CD4-positive, alpha-beta T cell treated with Interleukin-2 at 100 ng/mL for 4 hours (primary cell): ENCODE measurements at regions not wholly inside any gene's neighbourhood (a gene's known extent, or its start where the extent isn't known, plus 50 kb on each side); places are given as distances from the start of the nearest gene placed in this dataset.
"Not testable (repeated sequence)": the region's sequence is repeated elsewhere in the genome, so short reads cannot be mapped to it uniquely, and the experiment has no call there.

Experiments
- DNase-seq: peaks from one replicate; pipeline ENCODE4 v3.0.0-alpha.2; 2020; ENCODE audit warnings: low spot score

DNA sequence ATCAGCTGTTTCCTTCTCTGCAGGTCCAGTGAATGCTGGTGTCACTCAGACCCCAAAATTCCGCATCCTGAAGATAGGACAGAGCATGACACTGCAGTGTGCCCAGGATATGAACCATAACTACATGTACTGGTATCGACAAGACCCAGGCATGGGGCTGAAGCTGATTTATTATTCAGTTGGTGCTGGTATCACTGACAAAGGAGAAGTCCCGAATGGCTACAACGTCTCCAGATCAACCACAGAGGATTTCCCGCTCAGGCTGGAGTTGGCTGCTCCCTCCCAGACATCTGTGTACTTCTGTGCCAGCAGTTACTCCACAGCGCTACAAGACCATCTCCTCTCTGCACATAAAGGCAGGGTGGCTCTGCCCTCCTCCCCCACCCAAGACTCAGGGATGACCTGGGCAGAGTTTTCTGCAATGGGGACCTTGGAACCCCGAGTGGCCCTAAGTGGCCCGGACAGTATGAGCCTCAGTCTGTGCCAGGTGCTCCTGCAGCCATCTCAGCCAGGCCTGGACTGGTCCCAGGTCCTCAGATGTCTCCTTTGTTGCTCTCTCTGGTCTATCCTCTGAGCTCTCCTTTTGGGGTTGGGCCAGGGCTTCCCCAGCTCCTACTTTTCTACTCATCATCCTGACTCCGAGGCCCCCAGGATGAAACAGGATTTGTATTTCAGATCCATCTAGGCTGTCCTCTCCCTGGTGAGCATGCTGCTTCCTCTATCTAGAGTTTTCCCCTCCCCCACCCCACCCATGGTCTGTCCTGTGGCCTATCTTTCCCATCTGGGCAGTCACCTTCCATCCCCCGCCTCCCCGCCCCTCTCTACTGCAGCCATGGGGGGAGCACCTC, 212.1 kb upstream of the PRSS58 start:
- DNase-seq: no peak

DNA sequence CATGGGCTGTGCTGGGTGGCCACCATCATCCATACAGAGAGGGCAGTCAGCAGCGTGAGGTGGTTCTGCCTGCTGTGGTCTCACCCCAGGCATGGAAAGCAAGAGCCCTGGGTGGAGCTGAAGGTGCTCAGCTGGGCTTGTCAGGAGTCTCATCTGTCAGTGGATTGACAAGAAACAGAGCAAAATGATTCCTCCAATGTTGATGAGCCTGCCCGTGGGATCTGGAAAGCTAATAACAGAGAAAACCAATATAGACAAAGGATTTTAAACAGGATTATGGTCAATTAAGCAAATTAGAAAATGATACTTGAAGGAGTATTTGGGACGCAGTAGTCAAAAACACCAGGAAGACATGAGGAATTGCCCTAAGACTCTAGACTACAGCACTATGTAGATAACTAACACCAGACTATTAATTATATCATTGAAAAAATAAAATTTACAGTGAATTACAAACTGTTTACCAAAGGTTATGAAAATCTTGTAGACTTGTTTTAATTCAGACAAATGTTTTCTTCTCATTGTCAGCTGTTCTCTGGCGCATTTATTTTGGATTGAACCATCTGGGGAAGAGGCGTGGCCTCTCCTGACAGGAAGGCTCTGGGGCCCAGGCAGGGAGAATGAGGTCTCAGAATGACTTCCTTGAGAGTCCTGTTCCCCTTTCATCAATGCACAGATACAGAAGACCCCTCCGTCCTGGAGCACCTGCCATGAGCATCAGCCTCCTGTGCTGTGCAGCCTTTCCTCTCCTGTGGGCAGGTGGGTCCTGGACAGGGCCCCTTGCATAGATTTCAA, 211.2 kb upstream of the PRSS58 start:
- DNase-seq: no peak

DNA sequence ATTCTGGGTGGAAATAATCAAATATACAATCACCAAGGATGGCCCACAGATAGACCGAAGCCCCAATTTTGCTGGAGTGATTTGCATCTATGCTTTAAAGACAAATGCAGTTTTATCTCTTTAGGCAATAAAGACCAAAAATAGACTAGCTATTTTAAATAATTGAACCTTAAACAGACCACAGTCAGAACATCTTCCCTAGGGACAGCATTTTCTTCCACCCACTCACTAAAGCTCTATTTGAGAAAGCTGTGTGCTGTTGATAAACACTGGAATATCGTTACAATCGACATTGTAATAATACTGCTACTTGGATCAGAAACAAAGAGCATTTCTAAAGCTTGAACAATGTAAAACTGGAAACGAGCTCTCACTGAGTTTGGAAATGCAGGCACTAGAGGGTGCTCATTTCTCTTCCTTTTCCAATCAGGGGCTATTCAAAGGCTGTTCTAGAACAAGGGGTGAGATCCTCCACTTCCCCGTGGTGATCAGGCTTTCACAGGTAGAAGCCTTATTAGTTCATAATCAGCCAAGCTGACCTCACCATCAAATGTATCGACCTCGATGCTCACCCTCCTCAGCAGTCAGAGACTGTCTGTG, 209.3 kb upstream of the PRSS58 start:
- DNase-seq: not testable (repeated sequence)

DNA sequence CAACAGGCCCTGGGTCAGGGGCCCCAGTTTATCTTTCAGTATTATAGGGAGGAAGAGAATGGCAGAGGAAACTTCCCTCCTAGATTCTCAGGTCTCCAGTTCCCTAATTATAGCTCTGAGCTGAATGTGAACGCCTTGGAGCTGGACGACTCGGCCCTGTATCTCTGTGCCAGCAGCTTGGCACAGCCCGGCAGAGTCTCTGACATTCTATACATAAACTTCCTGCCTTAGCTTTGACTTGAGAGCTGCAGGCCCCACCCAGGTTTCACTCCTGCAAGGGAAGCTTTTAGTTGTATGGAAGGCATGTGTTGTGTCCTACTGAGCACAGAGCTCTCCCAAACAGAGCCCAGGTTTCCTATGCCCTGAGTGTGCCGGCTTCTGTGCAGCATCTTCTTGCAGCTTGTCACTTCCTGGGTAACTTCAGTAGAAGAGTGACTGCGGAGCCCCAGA, 205.6 kb upstream of the PRSS58 start:
- peak; percentile 14 for DNase-seq

DNA sequence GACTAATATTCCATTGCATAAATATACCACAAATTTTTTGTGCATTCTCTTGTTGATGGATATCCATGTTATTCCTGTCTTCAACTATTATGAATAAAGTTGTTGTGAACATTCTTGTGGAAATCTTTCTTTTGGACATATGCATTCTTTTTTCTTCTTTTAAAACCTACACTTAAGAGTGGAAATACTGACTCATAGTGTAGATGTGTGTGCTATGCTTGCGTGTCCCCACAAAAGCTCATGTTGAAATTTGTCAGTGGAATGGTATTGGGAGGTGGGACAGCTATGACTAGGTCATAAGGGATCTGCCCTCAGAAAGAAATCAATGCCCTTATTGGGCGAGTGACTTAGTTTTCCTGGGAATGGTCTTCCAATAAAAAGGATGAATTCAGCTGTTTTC, 203.6 kb upstream of the PRSS58 start:
- DNase-seq: no peak

DNA sequence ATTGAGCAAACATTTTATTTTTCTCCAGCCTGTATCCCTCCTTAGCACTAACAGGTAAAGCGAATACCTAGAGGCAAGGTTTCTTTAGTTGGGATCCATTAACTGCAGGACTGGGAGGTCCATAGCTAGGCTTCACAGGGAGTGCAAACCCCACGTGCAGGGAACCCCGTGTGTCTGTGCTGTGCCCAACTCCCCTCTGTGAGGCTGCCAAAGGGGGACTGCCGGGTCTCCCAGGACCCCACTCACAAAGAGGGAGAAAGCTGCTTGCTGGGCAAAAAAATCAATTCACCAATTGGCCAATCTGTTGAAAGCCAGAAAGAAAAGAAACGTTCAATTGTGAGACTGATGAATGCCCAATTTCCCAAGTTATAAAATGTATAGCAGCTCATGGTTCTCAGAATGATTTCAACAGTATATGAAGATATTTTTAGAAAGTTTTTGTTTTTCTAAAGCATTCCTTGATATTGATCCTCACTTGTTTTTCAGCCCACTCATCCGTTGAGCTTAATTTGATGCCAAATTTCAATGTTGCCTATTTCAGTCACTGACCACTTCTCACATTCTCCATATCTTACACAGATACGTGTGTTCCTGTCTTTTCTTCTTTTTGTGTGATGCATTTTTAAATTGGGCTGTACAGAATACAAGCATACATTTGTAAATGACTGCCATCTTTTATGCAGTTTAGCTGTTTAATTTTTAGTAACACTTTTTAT, 202.7 kb upstream of the PRSS58 start:
- no peak for DNase-seq

DNA sequence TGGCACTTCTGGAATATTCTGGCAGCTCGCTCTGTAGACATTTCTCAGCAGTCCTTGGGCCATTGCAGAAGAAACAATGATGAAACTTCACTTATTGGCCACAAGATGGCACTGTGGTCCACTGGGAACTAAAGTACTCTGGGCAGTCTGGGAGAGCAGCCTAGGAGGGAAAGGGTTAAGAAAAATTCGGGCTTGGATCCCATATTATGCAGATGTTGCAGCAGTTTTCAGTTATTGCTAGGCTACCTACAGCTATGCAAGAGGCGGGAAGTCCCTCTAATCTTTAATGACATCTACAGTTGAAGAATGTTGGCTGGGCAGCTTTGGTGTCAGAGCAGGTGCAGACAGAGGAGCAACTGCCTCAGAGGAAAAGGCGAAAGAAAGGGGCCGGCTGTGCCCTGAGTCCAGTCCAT, 201.7 kb upstream of the PRSS58 start:
- DNase-seq: peak; percentile 49

DNA sequence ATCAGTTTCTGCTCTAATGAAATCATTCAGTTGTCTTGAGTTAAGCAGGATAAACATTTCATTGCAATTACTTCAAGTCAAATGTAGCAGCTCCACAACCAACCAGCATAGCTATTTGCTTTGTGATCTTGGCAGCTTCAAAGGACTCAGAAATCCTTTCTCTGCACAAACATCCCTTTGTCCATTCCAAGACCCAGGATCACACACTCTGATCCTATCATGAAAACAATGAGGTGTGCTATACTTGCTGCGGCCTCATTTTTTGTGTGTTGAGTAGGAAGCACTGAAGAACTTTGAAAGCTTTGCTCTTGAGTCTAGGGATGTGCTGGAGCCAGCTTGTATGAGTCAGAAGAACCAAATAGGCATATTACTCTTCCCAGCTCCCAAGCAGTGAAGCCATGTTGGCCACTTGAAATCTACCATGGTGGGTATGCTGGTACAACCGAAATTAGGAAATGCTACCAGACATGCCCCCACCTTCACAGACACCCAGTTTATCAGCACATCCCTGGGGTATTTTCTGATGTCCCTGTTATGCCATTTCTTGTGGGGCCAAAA, 199.4 kb upstream of the PRSS58 start:
- DNase-seq: no peak

DNA sequence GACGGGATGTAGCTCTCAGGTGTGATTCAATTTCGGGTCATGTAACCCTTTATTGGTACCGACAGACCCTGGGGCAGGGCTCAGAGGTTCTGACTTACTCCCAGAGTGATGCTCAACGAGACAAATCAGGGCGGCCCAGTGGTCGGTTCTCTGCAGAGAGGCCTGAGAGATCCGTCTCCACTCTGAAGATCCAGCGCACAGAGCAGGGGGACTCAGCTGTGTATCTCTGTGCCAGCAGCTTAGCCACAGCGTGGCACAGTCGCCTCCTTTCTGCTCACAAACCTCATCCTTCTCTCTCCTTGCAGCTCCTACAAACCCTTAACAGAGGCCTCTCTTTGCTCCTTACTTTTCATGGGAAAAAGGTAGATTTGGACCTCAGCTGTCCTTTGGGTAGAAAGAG, 197.5 kb upstream of the PRSS58 start:
- DNase-seq: no peak

DNA sequence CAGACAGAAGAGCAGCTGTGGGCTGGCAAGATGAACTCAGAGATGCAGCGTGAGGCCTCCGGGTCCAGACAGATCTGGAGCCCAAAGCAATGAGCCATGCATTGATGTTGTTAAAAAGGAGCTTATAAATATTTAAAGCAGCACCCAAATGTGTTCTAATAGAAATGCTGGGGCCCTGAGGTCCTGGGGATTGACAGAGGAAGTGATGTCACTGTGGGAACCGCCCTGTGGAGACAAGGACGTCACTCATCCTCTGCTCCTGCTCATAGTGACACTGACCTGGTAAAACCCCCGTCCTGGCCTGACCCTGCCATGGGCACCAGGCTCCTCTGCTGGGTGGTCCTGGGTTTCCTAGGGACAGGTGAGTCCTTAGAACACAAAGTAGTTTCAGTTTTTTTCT, 197.0 kb upstream of the PRSS58 start:
- peak; percentile 30 for DNase-seq

DNA sequence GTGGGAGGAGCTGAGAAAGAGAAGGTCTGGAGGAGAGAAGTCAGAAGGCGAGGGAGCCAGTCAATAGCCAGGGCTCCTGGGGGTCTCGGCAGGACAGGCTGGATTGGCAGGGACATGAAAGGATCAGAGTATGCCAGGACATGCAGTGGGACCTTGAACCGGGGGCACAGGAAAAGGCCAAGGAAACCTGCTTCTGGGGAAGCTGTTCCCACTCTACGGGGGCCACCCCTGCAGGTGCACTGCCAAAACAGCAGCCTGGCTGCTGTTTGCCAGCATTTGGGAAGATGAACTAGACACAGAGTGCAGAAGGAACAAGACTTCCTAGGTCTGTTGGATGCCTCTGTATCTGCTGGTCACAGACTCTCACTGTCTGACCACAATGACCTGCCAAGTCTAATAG, 194.9 kb upstream of the PRSS58 start:
- no peak for DNase-seq

DNA sequence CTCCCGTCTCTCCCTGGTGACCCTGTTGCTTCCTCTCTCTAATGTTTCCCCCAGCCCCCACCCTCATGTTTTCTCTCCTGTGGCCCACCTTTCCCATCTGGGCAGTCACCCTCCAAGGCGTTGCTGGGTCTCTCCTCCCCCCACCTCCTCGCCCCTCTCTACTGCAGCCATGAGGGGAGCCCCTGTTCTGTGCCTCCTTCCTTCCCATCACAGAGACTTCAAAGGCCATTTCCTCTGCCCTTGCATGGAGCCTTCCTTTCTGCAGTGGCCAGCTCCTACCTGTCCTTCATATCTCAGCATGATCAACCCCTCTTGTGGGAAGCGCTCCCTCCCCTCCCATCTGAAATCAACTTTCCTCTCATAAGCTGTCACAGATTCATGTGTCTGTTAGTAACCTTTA, 194.0 kb upstream of the PRSS58 start:
- no peak for DNase-seq

DNA sequence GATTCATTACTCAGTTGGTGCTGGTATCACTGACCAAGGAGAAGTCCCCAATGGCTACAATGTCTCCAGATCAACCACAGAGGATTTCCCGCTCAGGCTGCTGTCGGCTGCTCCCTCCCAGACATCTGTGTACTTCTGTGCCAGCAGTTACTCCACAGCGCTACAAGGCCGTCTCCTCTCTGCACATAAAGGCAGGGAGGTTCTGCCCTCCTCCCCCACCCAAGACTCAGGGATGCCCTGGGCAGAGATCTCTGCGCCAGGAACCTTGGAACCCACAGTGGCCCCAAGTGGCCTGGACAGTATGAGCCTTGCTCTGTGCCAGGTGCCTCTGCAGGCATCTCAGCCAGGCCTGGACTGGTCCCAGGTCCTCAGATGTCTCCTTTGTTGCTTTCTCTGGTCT, 193.4 kb upstream of the PRSS58 start:
- DNase-seq: no peak

DNA sequence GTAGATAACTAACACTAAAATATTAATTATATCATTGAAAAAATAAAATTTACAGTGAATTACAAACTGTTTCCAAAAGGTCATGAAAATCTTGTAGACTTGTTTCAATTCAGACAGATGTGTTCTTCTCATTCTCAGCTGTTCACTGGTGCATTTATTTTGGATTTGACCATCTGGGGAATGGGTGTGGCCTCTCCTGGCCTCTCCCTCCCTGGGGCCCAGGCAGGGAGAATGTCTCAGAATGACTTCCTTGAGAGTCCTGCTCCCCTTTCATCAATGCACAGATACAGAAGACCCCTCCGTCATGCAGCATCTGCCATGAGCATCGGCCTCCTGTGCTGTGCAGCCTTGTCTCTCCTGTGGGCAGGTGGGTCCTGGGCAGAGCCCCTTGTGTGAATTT, 192.8 kb upstream of the PRSS58 start:
- no peak for DNase-seq

DNA sequence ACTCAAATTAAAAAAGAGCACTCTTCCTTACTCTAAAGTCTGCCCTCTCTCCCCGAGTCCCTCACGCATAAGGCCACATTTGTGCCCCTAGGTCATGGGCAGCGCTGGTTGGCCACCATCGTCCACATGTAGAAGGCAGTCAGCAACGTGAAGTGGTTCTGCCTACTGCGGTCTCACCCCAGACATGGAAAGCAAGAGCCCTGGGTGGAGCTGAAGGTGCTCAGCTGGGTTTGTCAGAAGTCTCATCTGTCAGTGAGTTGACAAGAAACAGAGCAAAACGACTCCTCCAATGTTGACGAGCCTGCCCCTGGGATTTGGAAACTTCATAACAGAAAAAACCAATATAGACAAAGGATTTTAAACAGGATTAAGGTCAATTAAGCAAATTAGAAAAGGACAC, 192.3 kb upstream of the PRSS58 start:
- DNase-seq: no peak

DNA sequence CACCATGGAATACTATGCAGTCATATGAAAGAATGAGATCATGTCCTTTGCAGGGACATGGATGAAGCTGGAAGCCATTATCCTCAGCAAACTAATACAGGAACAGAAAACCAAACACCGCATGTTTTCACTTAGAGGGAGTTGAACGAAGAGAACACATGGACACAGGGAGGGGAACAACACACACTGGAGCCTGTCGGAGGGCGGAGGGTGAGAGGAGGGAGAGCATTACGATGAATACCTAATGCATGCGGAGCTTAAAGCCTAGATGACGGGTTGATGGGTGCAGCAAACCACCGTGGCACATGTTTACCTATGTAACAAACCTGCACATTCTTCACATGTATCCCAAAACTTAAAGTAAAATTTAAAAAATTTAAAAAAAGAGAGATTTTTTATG, 191.0 kb upstream of the PRSS58 start:
- not testable (repeated sequence) for DNase-seq

DNA sequence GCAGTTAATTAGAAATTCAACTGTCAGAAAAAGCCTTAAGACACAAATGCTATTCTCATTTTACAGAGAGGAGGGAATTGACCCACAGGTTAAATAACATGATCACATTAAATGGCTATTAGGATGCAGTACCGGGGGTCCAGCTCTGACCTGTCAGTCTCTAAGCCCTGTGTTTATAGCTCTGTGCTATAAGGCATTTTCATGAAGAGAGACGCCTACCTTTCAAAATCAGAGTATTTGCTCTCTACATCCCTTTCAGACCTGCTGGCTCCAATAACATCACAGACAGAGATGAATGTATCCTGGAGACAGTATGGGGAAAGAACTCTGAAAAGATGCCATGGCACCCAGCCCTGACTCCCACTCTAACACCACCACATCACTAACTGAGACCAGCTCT, 189.9 kb upstream of the PRSS58 start:
- no peak for DNase-seq

DNA sequence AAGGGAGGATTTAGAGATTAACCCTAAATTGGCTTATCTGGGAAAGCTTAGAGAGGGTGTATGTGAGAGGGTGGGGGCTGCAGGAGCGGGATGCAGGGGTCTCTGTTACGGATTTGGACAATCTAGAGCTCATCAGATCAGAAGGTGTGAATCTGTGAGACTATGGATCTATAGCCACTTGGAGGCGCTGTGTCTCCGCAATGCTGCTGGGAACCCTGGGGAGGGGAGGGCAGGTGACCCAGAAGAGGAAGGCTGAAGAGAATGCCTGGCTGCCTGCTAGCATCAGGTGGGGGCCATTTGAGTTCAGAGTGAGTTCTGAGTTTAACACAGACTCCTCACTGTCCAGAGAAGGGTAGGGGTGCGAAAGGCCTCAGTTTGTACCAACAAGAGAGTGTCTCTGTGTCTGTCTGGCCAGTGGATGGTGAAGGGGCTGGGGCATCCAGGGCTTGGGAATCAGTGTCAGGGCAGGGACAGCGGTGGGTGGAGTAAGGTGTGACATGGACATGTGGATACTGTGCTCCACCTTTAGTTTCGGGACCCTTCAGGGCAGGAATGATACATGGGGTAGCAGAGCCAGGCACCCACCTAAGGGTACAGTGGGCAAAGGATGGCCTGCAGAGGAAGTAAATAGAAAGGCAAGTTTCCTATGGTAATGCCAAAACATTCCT, 187.3 kb upstream of the PRSS58 start:
- peak; percentile 47 for DNase-seq

DNA sequence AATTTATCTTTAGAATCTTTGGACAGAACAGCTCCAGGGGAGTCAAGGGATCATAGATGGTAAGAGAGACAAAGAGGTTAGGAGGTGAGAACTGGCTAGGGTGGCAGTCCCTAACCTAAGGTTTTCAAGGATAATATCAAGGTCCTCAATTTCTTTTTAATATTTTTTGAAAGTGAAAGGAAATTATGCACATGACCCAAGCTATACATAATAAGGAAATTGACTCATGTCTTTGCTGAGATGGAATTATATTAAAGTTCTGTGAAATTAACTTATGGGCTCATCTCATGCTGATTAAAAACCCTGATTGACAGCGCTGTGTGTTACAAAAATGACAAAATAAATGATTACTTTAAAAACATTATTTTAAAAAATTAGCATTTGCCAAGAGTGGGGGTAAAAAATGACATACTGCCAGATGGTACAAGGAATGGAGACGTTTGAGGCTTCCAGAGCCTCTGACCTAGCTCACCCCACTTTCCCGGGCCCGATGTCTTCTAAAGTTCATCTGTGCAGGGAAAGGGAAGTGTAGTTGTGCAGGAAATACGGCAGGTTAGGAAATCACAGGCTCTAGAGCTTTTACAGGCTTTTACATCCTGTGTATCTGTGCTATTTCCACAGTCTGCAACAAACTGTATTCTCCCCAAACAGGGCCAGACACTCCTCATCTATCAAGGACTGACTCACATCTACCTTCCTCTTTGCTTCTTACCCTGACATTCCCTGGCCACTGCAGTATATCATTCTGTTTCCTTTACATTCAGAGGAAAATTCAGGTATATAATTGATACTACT, 185.6 kb upstream of the PRSS58 start:
- no peak for DNase-seq

DNA sequence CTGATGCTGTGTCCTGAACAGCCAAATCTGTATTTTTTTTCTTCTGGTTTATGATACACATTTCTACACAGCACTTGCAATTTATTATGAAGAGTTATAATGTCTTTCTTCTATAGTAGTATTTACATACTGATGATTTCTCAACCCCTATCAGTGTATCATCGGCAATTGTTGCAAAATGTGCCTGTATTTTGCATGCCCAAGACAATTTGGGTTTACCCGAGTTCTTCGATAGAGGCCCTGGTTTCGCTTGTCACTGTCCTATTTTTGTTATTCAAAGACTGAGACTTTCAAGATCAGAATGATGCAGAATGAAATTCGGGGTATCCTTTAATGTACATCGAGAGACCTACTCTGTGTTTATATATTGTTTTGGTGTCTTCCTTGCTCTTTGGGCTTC, 184.5 kb upstream of the PRSS58 start:
- DNase-seq: no peak
